Panc1 (cell line): ENCODE measurements at regions not wholly inside any gene's neighbourhood (a gene's known extent, or its start where the extent isn't known, plus 50 kb on each side); places are given as distances from the start of the nearest gene placed in this dataset.

Experiments
- TF ChIP-seq, protein P1 (sequence below): fragments of 450-650 bp; IDR thresholded peaks from 2 replicates; pipeline ENCODE4 v1.5.1; 2017; ENCODE audit warnings: mild to moderate bottlenecking
- TF ChIP-seq, protein P2 (sequence below), 2 experiments: IDR thresholded peaks; 2 replicates each; pipeline ENCODE4 v1.6.1; 2011 to 2012; ENCODE audit warnings: low read depth in 2 of 2, control low read depth in 1 of 2, low read length in 1 of 2, mild to moderate bottlenecking in 1 of 2, moderate library complexity in 1 of 2; ENCODE audit not compliant: insufficient read depth in 1 of 2

DNA sequence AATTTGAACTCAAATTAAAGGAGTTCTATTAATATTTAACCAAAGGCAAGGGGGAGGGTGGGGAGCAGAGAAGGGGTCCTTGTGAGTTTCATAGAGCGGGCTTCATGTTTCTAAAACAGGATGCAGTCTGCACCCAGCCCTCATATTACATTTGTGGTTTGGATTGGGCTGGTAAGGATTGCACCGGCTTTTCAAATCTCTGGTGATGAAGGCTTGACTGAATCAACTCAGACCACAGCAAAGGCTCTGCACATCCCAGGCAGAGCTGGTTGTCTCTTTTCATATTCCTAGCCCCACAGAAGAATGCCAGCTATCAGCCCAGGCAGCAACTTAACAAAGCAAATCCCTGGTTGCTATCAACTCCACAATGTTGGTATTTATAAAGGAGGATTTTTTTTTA is 1221.4 kb downstream of the VRK1 start:
- TF ChIP-seq, protein P1, sequence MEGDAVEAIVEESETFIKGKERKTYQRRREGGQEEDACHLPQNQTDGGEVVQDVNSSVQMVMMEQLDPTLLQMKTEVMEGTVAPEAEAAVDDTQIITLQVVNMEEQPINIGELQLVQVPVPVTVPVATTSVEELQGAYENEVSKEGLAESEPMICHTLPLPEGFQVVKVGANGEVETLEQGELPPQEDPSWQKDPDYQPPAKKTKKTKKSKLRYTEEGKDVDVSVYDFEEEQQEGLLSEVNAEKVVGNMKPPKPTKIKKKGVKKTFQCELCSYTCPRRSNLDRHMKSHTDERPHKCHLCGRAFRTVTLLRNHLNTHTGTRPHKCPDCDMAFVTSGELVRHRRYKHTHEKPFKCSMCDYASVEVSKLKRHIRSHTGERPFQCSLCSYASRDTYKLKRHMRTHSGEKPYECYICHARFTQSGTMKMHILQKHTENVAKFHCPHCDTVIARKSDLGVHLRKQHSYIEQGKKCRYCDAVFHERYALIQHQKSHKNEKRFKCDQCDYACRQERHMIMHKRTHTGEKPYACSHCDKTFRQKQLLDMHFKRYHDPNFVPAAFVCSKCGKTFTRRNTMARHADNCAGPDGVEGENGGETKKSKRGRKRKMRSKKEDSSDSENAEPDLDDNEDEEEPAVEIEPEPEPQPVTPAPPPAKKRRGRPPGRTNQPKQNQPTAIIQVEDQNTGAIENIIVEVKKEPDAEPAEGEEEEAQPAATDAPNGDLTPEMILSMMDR: no peak
- TF ChIP-seq, protein P2, sequence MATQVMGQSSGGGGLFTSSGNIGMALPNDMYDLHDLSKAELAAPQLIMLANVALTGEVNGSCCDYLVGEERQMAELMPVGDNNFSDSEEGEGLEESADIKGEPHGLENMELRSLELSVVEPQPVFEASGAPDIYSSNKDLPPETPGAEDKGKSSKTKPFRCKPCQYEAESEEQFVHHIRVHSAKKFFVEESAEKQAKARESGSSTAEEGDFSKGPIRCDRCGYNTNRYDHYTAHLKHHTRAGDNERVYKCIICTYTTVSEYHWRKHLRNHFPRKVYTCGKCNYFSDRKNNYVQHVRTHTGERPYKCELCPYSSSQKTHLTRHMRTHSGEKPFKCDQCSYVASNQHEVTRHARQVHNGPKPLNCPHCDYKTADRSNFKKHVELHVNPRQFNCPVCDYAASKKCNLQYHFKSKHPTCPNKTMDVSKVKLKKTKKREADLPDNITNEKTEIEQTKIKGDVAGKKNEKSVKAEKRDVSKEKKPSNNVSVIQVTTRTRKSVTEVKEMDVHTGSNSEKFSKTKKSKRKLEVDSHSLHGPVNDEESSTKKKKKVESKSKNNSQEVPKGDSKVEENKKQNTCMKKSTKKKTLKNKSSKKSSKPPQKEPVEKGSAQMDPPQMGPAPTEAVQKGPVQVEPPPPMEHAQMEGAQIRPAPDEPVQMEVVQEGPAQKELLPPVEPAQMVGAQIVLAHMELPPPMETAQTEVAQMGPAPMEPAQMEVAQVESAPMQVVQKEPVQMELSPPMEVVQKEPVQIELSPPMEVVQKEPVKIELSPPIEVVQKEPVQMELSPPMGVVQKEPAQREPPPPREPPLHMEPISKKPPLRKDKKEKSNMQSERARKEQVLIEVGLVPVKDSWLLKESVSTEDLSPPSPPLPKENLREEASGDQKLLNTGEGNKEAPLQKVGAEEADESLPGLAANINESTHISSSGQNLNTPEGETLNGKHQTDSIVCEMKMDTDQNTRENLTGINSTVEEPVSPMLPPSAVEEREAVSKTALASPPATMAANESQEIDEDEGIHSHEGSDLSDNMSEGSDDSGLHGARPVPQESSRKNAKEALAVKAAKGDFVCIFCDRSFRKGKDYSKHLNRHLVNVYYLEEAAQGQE (IDR thresholded peaks at IDR 0.05; ENCODE audit: insufficient read depth in 1 of 2, low read depth in 2 of 2, low read length in 1 of 2): no peak
